Caco-2 (cell line): ENCODE measurements at regions not wholly inside any gene's neighbourhood (a gene's known extent, or its start where the extent isn't known, plus 50 kb on each side); places are given as distances from the start of the nearest gene placed in this dataset.

ENCODE experiments used
- BruUV-seq: library from RNA; stranded (reverse); fragments of 400-500 nt; replicated peaks from 2 replicates; lab custom pipeline; 2021; lab: Mats Ljungman, UMichigan
- CTCF ChIA-PET: fragments of 300-600 bp; sonication (Branson Sonifier 250); formaldehyde crosslinking; loops from one replicate; lab custom pipeline; 2022; ENCODE audit warnings: antibody characterized with exemption; lab: Charles Lee
- POLR2A ChIA-PET: fragments of 300-600 bp; sonication (Branson Sonifier 250); formaldehyde crosslinking; loops from one replicate; lab custom pipeline; 2022; ENCODE audit warnings: antibody characterized with exemption; lab: Charles Lee
- DNase-seq, 2 experiments: peaks; one replicate each; pipeline versions ENCODE4 v3.0.0 to v3.0.0-alpha.2; 2020 to 2022
- H3K27me3 ChIP-seq: replicated peaks from 2 replicates; pipeline ENCODE4 v1.6.0; 2011; ENCODE audit warnings: low read length; ENCODE audit not compliant: control insufficient read depth, insufficient read depth
- H3K36me3 ChIP-seq: 2 replicates; pipeline ENCODE4 v1.5.1; 2011; ENCODE audit warnings: low read length; ENCODE audit not compliant: control insufficient read depth, insufficient read depth
- H3K4me1 ChIP-seq: fragments of 250-450 bp; sonication (Bioruptor Pico); 2 replicates; pipeline ENCODE4 v1.5.1; 2020; ENCODE audit warnings: mild to moderate bottlenecking
- H3K4me3 ChIP-seq: 2 replicates; pipeline ENCODE4 v1.5.1; 2011; ENCODE audit warnings: low read depth, mild to moderate bottlenecking, control low read depth, low read length
- H3K9me3 ChIP-seq: fragments of 250-450 bp; sonication (Bioruptor Pico); 2 replicates; pipeline ENCODE4 v1.5.1; 2020; ENCODE audit warnings: mild to moderate bottlenecking, moderate library complexity
- H3K27ac Mint-ChIP-seq: one replicate; pipeline ENCODE4 v1.8.0; 2022; ENCODE audit warnings: mixed read lengths; ENCODE audit not compliant: unreplicated experiment
- H3K27me3 Mint-ChIP-seq: one replicate; pipeline ENCODE4 v1.8.0; 2022; ENCODE audit warnings: mixed read lengths; ENCODE audit not compliant: insufficient read depth, unreplicated experiment
- H3K36me3 Mint-ChIP-seq: one replicate; pipeline ENCODE4 v1.8.0; 2022; ENCODE audit warnings: mild to moderate bottlenecking, mixed read lengths; ENCODE audit not compliant: insufficient read depth, unreplicated experiment
- H3K4me1 Mint-ChIP-seq: one replicate; pipeline ENCODE4 v1.8.0; 2022; ENCODE audit warnings: low read depth, mixed read lengths; ENCODE audit not compliant: unreplicated experiment
- H3K4me3 Mint-ChIP-seq: one replicate; pipeline ENCODE4 v1.8.0; 2022; ENCODE audit warnings: mild to moderate bottlenecking, moderate library complexity, mixed read lengths; ENCODE audit not compliant: unreplicated experiment
- H3K9me3 Mint-ChIP-seq: one replicate; pipeline ENCODE4 v1.8.0; 2022; ENCODE audit warnings: mixed read lengths; ENCODE audit not compliant: unreplicated experiment
- CTCF ChIP-seq, 2 experiments: fragments of 200-600 bp in 1 of 2; IDR thresholded peaks; 1 replicate in 1 of 2; 2 replicates in 1 of 2; pipeline versions ENCODE4 v1.5.1 to v1.8.0; 2011 to 2022; ENCODE audit warnings: antibody characterized with exemption in 1 of 2, control low read depth in 1 of 2, inconsistent platforms in 1 of 2, low read depth in 1 of 2, low read length in 1 of 2, mild to moderate bottlenecking in 1 of 2, moderate library complexity in 1 of 2; ENCODE audit not compliant: insufficient read depth in 1 of 2, severe bottlenecking in 1 of 2, unreplicated experiment in 1 of 2
- intact Hi-C: fragments of 100-400 bp; cut with micrococcal nuclease; formaldehyde crosslinking; loops from one replicate; pipeline ENCODE4 v1.10.0; 2022; ENCODE audit not compliant: unreplicated experiment

GRCh38 chr13:106281426-106281825 lies 254.0 kb downstream of the EFNB2 start:
- CTCF ChIA-PET = no interaction called here
- Mint-ChIP-seq H3K27me3 (no peaks in the 10 kb centered on the region), H3K4me3 (no peak overlapping the region), H3K4me1 (peaks cover 8% of the 10 kb centered on the region), H3K27ac (no peak overlapping the region), H3K9me3 (peaks cover 17% of the 10 kb centered on the region), H3K36me3 (no peaks in the 10 kb centered on the region)
- no TSS peak for BruUV-seq
- no peaks in the 10 kb centered on the region for H3K27me3 ChIP-seq
- H3K4me1 ChIP-seq = peaks cover 15% of the 10 kb centered on the region
- POLR2A ChIA-PET = no interaction called here
- H3K4me3 ChIP-seq = no peak overlapping the region
- no peak for DNase-seq
- no peaks in the 10 kb centered on the region for H3K9me3 ChIP-seq
- intact Hi-C loops = no loop called here
- no peaks in the 10 kb centered on the region for H3K36me3 ChIP-seq
- no peak for TF ChIP-seq CTCF (IDR thresholded peaks at IDR 0.05; ENCODE audit: insufficient read depth in 1 of 2, low read depth in 1 of 2, low read length in 1 of 2, severe bottlenecking in 1 of 2, unreplicated experiment in 1 of 2)

GRCh38 chr13:106277484-106278154 lies 257.8 kb downstream of the EFNB2 start:
- DNase-seq = no peak
- CTCF ChIA-PET = no interaction called here
- Histone ChIP-seq H3K9me3 (no peaks in the 10 kb centered on the region), H3K36me3 (no peaks in the 10 kb centered on the region), H3K4me3 (no peak overlapping the region), H3K4me1 (no peaks in the 10 kb centered on the region), H3K27me3 (no peaks in the 10 kb centered on the region)
- H3K36me3 Mint-ChIP-seq = no peaks in the 10 kb centered on the region
- H3K4me1 Mint-ChIP-seq = no peaks in the 10 kb centered on the region
- no peaks in the 10 kb centered on the region for H3K9me3 Mint-ChIP-seq
- no TSS peak for BruUV-seq
- no peak overlapping the region for H3K4me3 Mint-ChIP-seq
- TF ChIP-seq CTCF (IDR thresholded peaks at IDR 0.05; ENCODE audit: insufficient read depth in 1 of 2, low read depth in 1 of 2, low read length in 1 of 2, severe bottlenecking in 1 of 2, unreplicated experiment in 1 of 2) = no peak
- intact Hi-C loops = no loop called here
- H3K27me3 Mint-ChIP-seq = no peaks in the 10 kb centered on the region
- no peak overlapping the region for H3K27ac Mint-ChIP-seq
- POLR2A ChIA-PET = no interaction called here

- no peaks in the 10 kb centered on the region for H3K9me3 ChIP-seq
- no peaks in the 10 kb centered on the region for H3K36me3 ChIP-seq
- Mint-ChIP-seq H3K36me3 (no peaks in the 10 kb centered on the region), H3K27ac (no peak overlapping the region), H3K9me3 (no peaks in the 10 kb centered on the region), H3K4me1 (no peaks in the 10 kb centered on the region), H3K4me3 (no peak overlapping the region), H3K27me3 (no peaks in the 10 kb centered on the region)
- ChIA-PET CTCF (no interaction called here), POLR2A (interaction anchor here (0.5 kb wide), 1 partner anchor 293 kb away, joined by 6 read pairs; no protein-coding TSS in a partner anchor)
- DNase-seq = no peak
- H3K27me3 ChIP-seq = no peaks in the 10 kb centered on the region
- no peaks in the 10 kb centered on the region for H3K4me1 ChIP-seq
- BruUV-seq = no TSS peak
- no peak for TF ChIP-seq CTCF (IDR thresholded peaks at IDR 0.05; ENCODE audit: insufficient read depth in 1 of 2, low read depth in 1 of 2, low read length in 1 of 2, severe bottlenecking in 1 of 2, unreplicated experiment in 1 of 2)
- intact Hi-C loops = no loop called here
- H3K4me3 ChIP-seq = no peak overlapping the region
Measured at GRCh38 chr13:106276876-106277275, 258.6 kb downstream of the EFNB2 start.
